ENCODE measurements at regions not wholly inside any gene's neighbourhood (a gene's known extent, or its start where the extent isn't known, plus 50 kb on each side); places are given as distances from the start of the nearest gene placed in this dataset.

- TF ChIP-seq CTCF (IDR thresholded peaks at IDR 0.05; ENCODE audit: low read length) (no peak), EZH2phosphoT487 (IDR thresholded peaks at IDR 0.05; ENCODE audit: low read length) (no peak)
Observed at GRCh38 chr4:23422878-23423277, 467.0 kb downstream of the PPARGC1A start.
